GM12891 (cell line): ENCODE measurements at regions not wholly inside any gene's neighbourhood (a gene's known extent, or its start where the extent isn't known, plus 50 kb on each side); places are given as distances from the start of the nearest gene placed in this dataset.

Experiments used
- PAX5 ChIP-seq: IDR thresholded peaks from 2 replicates; pipeline ENCODE4 v1.6.1; 2011; ENCODE audit warnings: low read length, moderate library complexity, mild to moderate bottlenecking; ENCODE audit not compliant: insufficient read depth, severe bottlenecking
- POLR2A ChIP-seq: IDR thresholded peaks from 2 replicates; pipeline ENCODE4 v1.6.1; 2011; ENCODE audit warnings: low read depth, low read length, control low read depth
- POLR2AphosphoS5 ChIP-seq: IDR thresholded peaks from 2 replicates; pipeline ENCODE4 v1.6.1; 2011; ENCODE audit warnings: low read depth, low read length, control low read depth
- POU2F2 ChIP-seq: IDR thresholded peaks from 2 replicates; pipeline ENCODE4 v1.6.1; 2011; ENCODE audit warnings: low read depth, mild to moderate bottlenecking, control low read depth, low read length, moderate library complexity
- SPI1 ChIP-seq: IDR thresholded peaks from 2 replicates; pipeline ENCODE4 v1.6.1; 2011; ENCODE audit warnings: low read depth, low read length, control low read depth
- TAF1 ChIP-seq: IDR thresholded peaks from 2 replicates; pipeline ENCODE4 v1.6.1; 2011; ENCODE audit warnings: low read depth, low read length, control low read depth

- TF ChIP-seq POLR2A (no peak), TAF1 (no peak), POLR2AphosphoS5 (no peak), PAX5 (no peak), SPI1 (no peak), POU2F2 (no peak)
Measured at GRCh38 chr13:110777251-110777820, 63.8 kb downstream of the ING1 start.
